HuH-7 (cell line): ENCODE measurements at regions not wholly inside any gene's neighbourhood (a gene's known extent, or its start where the extent isn't known, plus 50 kb on each side); places are given as distances from the start of the nearest gene placed in this dataset.
"Not testable (repeated sequence)": the region's sequence is repeated elsewhere in the genome, so short reads cannot be mapped to it uniquely, and the experiment has no call there.

ENCODE experiments used
- DNase-seq: peaks from one replicate; pipeline ENCODE4 v3.0.0; 2011; ENCODE audit warnings: low spot score

GRCh38 chr20:48440916-48441315 is 386.9 kb downstream of the PREX1 start:
- DNase-seq, result no peak

- not testable (repeated sequence) for DNase-seq
Observed at GRCh38 chr20:48440261-48440660, 387.5 kb downstream of the PREX1 start.

- DNase-seq, result no peak
Observed at GRCh38 chr20:48437146-48437545, 390.7 kb downstream of the PREX1 start.

- DNase-seq, result not testable (repeated sequence)
Observed at GRCh38 chr20:48436609-48437008, 391.2 kb downstream of the PREX1 start.

GRCh38 chr20:48433178-48433577 is 394.6 kb downstream of the PREX1 start:
- no peak for DNase-seq

- DNase-seq, result no peak
Observed at GRCh38 chr20:48432494-48432832, 395.3 kb downstream of the PREX1 start.

GRCh38 chr20:48431653-48432493 is 395.9 kb downstream of the PREX1 start:
- no peak for DNase-seq

- DNase-seq, result no peak
Observed at GRCh38 chr20:48426630-48427029, 401.2 kb downstream of the PREX1 start.

- DNase-seq, result no peak
Observed at GRCh38 chr20:48425817-48426612, 401.8 kb downstream of the PREX1 start.

- no peak for DNase-seq
Observed at GRCh38 chr20:48425321-48425720, 402.5 kb downstream of the PREX1 start.

- no peak for DNase-seq
Observed at GRCh38 chr20:48422242-48422960, 405.4 kb downstream of the PREX1 start.

GRCh38 chr20:48421547-48421946 is 406.3 kb downstream of the PREX1 start:
- DNase-seq, result no peak

- DNase-seq, result no peak
Observed at GRCh38 chr20:48420176-48420575, 407.6 kb downstream of the PREX1 start.

- no peak for DNase-seq
Observed at GRCh38 chr20:48419173-48419572, 408.6 kb downstream of the PREX1 start.

GRCh38 chr20:48416002-48416401 is 411.8 kb downstream of the PREX1 start:
- DNase-seq, result no peak

- no peak for DNase-seq
Observed at GRCh38 chr20:48414786-48415185, 413.0 kb downstream of the PREX1 start.

GRCh38 chr20:48411919-48412522 is 415.8 kb downstream of the PREX1 start:
- no peak for DNase-seq

- no peak for DNase-seq
Observed at GRCh38 chr20:48411245-48411644, 416.6 kb downstream of the PREX1 start.

GRCh38 chr20:48409055-48409615 is 418.7 kb downstream of the PREX1 start:
- DNase-seq, result no peak

- DNase-seq, result no peak
Observed at GRCh38 chr20:48407710-48408109, 420.1 kb downstream of the PREX1 start.

- DNase-seq, result no peak
Observed at GRCh38 chr20:48406912-48407340, 420.9 kb downstream of the PREX1 start.

GRCh38 chr20:48406498-48406897 is 421.3 kb downstream of the PREX1 start:
- no peak for DNase-seq
